Upper lobe of right lung (tissue), 1 donor: ENCODE measurements at regions not wholly inside any gene's neighbourhood (a gene's known extent, or its start where the extent isn't known, plus 50 kb on each side); places are given as distances from the start of the nearest gene placed in this dataset.
"Not testable (repeated sequence)": the region's sequence is repeated elsewhere in the genome, so short reads cannot be mapped to it uniquely, and the experiment has no call there.

Experiments
- ATAC-seq: fragments of 200-7000 bp; cut with Tn5 transposase; one replicate; pipeline ENCODE4 v1.9.1; 2020; ENCODE audit warnings: mild to moderate bottlenecking, moderate library complexity
- DNase-seq: peaks from one replicate; pipeline ENCODE4 v3.0.0-alpha.2; 2020
- H3K27ac ChIP-seq: fragments of 200-600 bp; one replicate; pipeline ENCODE4 v1.8.0; 2022
- H3K27me3 ChIP-seq: fragments of 200-600 bp; one replicate; pipeline ENCODE4 v1.8.0; 2022; ENCODE audit warnings: mild to moderate bottlenecking
- H3K36me3 ChIP-seq: fragments of 200-600 bp; one replicate; pipeline ENCODE4 v1.8.0; 2022
- H3K4me1 ChIP-seq: fragments of 200-600 bp; one replicate; pipeline ENCODE4 v1.8.0; 2022
- H3K4me3 ChIP-seq: fragments of 200-600 bp; one replicate; pipeline ENCODE4 v1.8.0; 2022; ENCODE audit warnings: mild to moderate bottlenecking
- H3K9me3 ChIP-seq: fragments of 200-600 bp; one replicate; pipeline ENCODE4 v1.8.0; 2022
- CTCF ChIP-seq: fragments of 200-600 bp; IDR thresholded peaks from one replicate; pipeline ENCODE4 v1.8.0; 2022; ENCODE audit warnings: antibody characterized with exemption
- intact Hi-C: fragments of 100-400 bp; cut with DNase I; formaldehyde crosslinking; loops from one replicate; pipeline ENCODE4 v1.11.0; 2022
- donor health status: DM: no; HTN: yes; CAD: no; lungs with severe emphysema.

DNA sequence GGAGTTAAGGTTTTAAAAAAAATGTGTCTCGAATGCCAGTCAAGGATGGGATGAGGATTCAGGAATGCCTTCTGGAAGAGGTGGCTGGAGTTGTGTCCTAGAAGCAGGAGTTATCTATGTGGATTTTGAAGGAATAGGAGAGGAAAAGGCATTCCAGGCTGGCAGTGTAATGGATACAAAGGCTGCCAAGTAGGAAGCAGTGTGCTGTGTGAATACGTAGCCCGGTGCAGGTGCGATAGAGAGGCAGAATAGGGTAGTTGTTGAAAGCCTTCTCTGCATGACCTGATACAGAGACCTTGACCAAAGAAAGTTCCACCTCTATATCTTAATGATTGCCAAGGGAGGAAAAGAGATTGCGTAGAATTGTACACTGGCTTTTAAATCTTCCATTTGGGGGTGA lies 128.1 kb upstream of the ITGB1 start:
- no peak for TF ChIP-seq CTCF
- intact Hi-C loops: no loop called here
- Histone ChIP-seq H3K4me3 (no peak overlapping the region), H3K9me3 (no peaks in the 10 kb centered on the region), H3K27me3 (no peaks in the 10 kb centered on the region), H3K36me3 (no peaks in the 10 kb centered on the region), H3K4me1 (no peaks in the 10 kb centered on the region), H3K27ac (no peak overlapping the region)
- ATAC-seq (no peak), DNase-seq (no peak)

DNA sequence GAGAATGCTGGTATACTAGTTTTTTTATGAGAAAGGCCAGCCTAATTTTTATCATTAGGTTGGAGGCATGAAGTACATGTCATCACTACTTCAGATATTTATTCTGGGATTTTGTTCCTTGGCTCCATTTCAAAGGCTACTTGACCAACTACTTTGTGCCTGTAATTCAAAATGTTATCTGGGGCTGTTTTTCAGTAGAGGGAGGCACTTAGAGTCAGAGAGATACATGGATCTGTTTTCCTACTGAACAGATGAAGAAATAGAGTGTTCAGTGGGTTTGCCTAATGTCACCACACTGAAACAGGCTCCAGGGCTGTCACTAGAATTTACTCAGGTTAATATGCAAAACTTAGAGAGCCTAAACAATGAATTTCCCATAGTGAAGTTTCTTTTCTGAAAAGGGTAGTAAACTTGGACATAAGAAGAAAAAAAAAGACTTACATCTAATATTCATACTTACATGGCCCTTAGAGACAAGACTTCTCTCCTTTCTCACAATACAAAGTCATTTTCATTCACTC lies 127.3 kb upstream of the ITGB1 start:
- H3K27me3 ChIP-seq: no peaks in the 10 kb centered on the region
- no peak for TF ChIP-seq CTCF
- no peak for ATAC-seq
- no peak for DNase-seq
- H3K36me3 ChIP-seq: no peaks in the 10 kb centered on the region
- no peak overlapping the region for H3K27ac ChIP-seq
- no peak overlapping the region for H3K4me3 ChIP-seq
- intact Hi-C loops: no loop called here
- H3K9me3 ChIP-seq: no peaks in the 10 kb centered on the region
- H3K4me1 ChIP-seq: no peaks in the 10 kb centered on the region

DNA sequence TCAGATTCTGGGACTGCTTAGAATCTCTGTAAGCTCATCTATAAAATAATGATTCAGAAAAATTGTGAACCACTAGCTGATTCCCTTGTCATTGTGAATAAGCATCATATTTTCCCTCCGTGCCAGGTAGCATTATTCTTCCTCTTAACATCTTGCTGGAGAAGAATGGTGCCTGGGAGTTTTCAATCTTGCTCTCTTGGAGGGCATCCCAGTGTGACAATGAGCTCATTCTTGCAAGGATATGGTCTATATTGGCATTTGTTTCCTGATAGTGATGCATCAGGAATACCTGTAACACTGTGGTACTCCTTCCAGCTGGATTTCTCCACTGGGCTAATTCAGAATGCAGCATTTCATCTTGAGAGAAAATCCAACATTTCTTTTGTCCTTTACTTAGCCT lies 126.4 kb upstream of the ITGB1 start:
- H3K27ac ChIP-seq: no peak overlapping the region
- H3K4me3 ChIP-seq: no peak overlapping the region
- no peaks in the 10 kb centered on the region for H3K4me1 ChIP-seq
- H3K9me3 ChIP-seq: no peaks in the 10 kb centered on the region
- ATAC-seq (no peak), DNase-seq (no peak)
- no peaks in the 10 kb centered on the region for H3K36me3 ChIP-seq
- intact Hi-C loops: no loop called here
- no peaks in the 10 kb centered on the region for H3K27me3 ChIP-seq
- no peak for TF ChIP-seq CTCF

- no peak for DNase-seq
- Histone ChIP-seq H3K4me1 (no peaks in the 10 kb centered on the region), H3K27ac (no peak overlapping the region), H3K9me3 (no peaks in the 10 kb centered on the region), H3K36me3 (no peaks in the 10 kb centered on the region), H3K4me3 (no peak overlapping the region), H3K27me3 (no peaks in the 10 kb centered on the region)
- no peak for ATAC-seq
- TF ChIP-seq CTCF: no peak
- intact Hi-C loops: no loop called here
Observed at GRCh38 chr10:33082373-33082895, 124.4 kb upstream of the ITGB1 start.

DNA sequence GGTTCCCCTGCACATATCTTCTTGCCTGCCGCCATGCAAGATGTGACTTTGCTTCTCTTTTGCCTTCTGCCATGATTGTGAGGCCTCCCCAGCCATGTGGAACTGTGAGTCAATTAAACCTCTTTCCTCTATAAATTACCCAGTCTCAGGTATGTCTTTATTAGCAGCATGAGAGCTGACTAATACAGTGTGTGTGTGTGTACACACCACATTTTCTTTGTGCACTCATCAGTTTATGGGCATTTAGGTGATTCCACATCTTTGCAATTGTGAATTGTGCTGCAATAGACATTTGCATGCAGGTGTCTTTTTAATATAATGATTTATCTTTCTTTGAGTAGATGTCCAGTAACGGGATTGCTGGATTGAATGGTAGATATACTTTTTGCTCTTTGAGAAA lies 122.4 kb upstream of the ITGB1 start:
- H3K4me1 ChIP-seq, DNase-seq, H3K4me3 ChIP-seq, H3K27me3 ChIP-seq, H3K27ac ChIP-seq, intact Hi-C loops, H3K9me3 ChIP-seq, ATAC-seq, H3K36me3 ChIP-seq: not testable (repeated sequence)

DNA sequence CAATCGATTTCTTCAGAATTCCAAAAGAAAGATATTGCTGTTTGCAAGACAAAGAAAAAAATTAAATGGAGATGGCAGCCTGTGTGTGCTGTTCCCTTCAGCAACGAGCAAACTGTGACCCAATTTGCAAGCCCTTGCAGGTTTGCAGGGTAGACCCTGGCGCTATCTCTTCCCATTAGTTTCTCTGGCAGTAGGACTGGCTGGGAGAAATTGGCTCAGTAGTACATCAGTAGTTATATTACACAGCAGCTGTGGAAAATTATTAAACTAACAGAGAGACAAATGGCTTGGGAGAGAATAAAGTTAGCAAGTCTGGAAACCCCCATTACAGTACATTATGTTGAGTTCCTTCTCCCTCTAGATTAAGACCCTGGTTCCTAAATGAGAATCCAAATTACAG lies 116.4 kb upstream of the ITGB1 start:
- Histone ChIP-seq H3K27ac (no peak overlapping the region), H3K9me3 (no peaks in the 10 kb centered on the region), H3K4me3 (no peak overlapping the region), H3K36me3 (no peaks in the 10 kb centered on the region), H3K27me3 (no peaks in the 10 kb centered on the region), H3K4me1 (no peaks in the 10 kb centered on the region)
- intact Hi-C loops: no loop called here
- TF ChIP-seq CTCF: no peak
- ATAC-seq: no peak
- DNase-seq: no peak
